T-cell (primary cell): ENCODE measurements at regions not wholly inside any gene's neighbourhood (a gene's known extent, or its start where the extent isn't known, plus 50 kb on each side); places are given as distances from the start of the nearest gene placed in this dataset.

Experiments used
- ATAC-seq, 4 experiments: fragments of 200-7000 bp in 3 of 4; fragments of 150-1000 bp in 1 of 4; cut with Tn5 transposase; replicated peaks in 1 of 4; 1 replicate in 3 of 4; 2 replicates in 1 of 4; pipeline ENCODE4 v1.10.0; 2021; ENCODE audit warnings: moderate library complexity in 3 of 4, mild to moderate bottlenecking in 2 of 4, moderate number of reproducible peaks in 1 of 4
- CTCF ChIA-PET, 2 donors: fragments of 300-600 bp; sonication (Branson Sonifier 250); formaldehyde crosslinking; loops; one replicate each; lab custom pipeline; 2022; ENCODE audit warnings: antibody characterized with exemption in 2 of 2; lab: Charles Lee
- POLR2A ChIA-PET, 2 donors: fragments of 300-600 bp; sonication (Branson Sonifier 250); formaldehyde crosslinking; loops; one replicate each; lab custom pipeline; 2022; ENCODE audit warnings: antibody characterized with exemption in 2 of 2; lab: Charles Lee
- DNase-seq, 35 experiments: peaks; one replicate each; pipeline versions ENCODE4 v3.0.0 to v3.0.0-alpha.2; 2013 to 2023
- H3K27ac ChIP-seq: one replicate; pipeline ENCODE4 v1.5.1; 2013; ENCODE audit warnings: low read length
- H3K27me3 ChIP-seq, 2 experiments: replicated peaks in 1 of 2; 1 replicate in 1 of 2; 2 replicates in 1 of 2; pipeline versions ENCODE4 v1.6.1 to v1.7.0; 2013; ENCODE audit warnings: low read length in 1 of 2, mixed read lengths in 1 of 2; ENCODE audit not compliant: control insufficient read depth in 2 of 2, insufficient read depth in 2 of 2; ENCODE audit errors: extremely low read depth in 1 of 2
- H3K36me3 ChIP-seq, 2 donors: 1 replicate in 1 of 2; 2 replicates in 1 of 2; pipeline versions ENCODE4 v1.6.1 to v1.7.0; 2013; ENCODE audit warnings: low read length in 1 of 2; ENCODE audit not compliant: control insufficient read depth in 2 of 2, insufficient read depth in 1 of 2; ENCODE audit errors: extremely low read depth in 1 of 2
- H3K4me1 ChIP-seq, 2 experiments: 1 replicate in 1 of 2; 2 replicates in 1 of 2; pipeline versions ENCODE4 v1.6.1 to v1.7.0; 2013; ENCODE audit warnings: low read length in 2 of 2, mixed read lengths in 1 of 2; ENCODE audit not compliant: insufficient read depth in 2 of 2, control insufficient read depth in 1 of 2; ENCODE audit errors: extremely low read depth in 1 of 2
- H3K4me3 ChIP-seq, 2 donors: 1 replicate in 1 of 2; 2 replicates in 1 of 2; pipeline versions ENCODE4 v1.5.1 to v1.7.0; 2013; ENCODE audit warnings: mild to moderate bottlenecking in 2 of 2, low read length in 1 of 2, moderate library complexity in 1 of 2; ENCODE audit not compliant: control insufficient read depth in 1 of 2; ENCODE audit errors: extremely low read depth in 1 of 2
- H3K9me3 ChIP-seq: 2 replicates; pipeline ENCODE4 v1.7.0; 2013
- H3K27ac Mint-ChIP-seq, 2 donors: one replicate each; pipeline ENCODE4 v1.8.0; 2020 to 2021; ENCODE audit warnings: mild to moderate bottlenecking in 2 of 2, mixed read lengths in 2 of 2
- H3K27me3 Mint-ChIP-seq, 2 donors: one replicate each; pipeline ENCODE4 v1.8.0; 2021 to 2022; ENCODE audit warnings: mixed read lengths in 2 of 2
- H3K36me3 Mint-ChIP-seq: one replicate; pipeline ENCODE4 v1.8.0; 2021; ENCODE audit warnings: mixed read lengths
- H3K4me1 Mint-ChIP-seq, 3 donors: one replicate each; pipeline ENCODE4 v1.8.0; 2020 to 2022; ENCODE audit warnings: mixed read lengths in 3 of 3, mild to moderate bottlenecking in 1 of 3
- H3K4me3 Mint-ChIP-seq, 3 donors: one replicate each; pipeline ENCODE4 v1.8.0; 2020 to 2022; ENCODE audit warnings: mild to moderate bottlenecking in 3 of 3, mixed read lengths in 3 of 3, moderate library complexity in 3 of 3
- H3K9me3 Mint-ChIP-seq, 3 donors: one replicate each; pipeline ENCODE4 v1.8.0; 2020 to 2022; ENCODE audit warnings: mixed read lengths in 3 of 3
- WGBS: methylation state at CpG from one replicate; pipeline ENCODE4 v1.1.5; 2013; ENCODE audit warnings: missing lambda C conversion rate; ENCODE audit not compliant: insufficient coverage; 5-methylcytosine and 5-hydroxymethylcytosine counted together

- H3K27me3 Mint-ChIP-seq: no peaks in the 10 kb centered on the region
- ChIA-PET POLR2A (no interaction called here), CTCF (interaction anchor here in 1 of 2 donors (0.6 kb wide), 1 partner anchor 16 kb away, joined by 5 read pairs; no protein-coding TSS in a partner anchor)
- Histone ChIP-seq H3K4me3 (no peak overlapping the region), H3K9me3 (no peaks in the 10 kb centered on the region), H3K4me1 (no peaks in the 10 kb centered on the region), H3K27ac (no peak overlapping the region), H3K36me3 (no peaks in the 10 kb centered on the region), H3K27me3 (no peaks in the 10 kb centered on the region)
- DNase-seq (no peak), ATAC-seq (no peak)
- no peak overlapping the region for H3K4me3 Mint-ChIP-seq
- no peaks in the 10 kb centered on the region for H3K4me1 Mint-ChIP-seq
- H3K27ac Mint-ChIP-seq: no peak overlapping the region
- 80% methylated on average over 1 of the region's 2 CpGs for WGBS
- no peaks in the 10 kb centered on the region for H3K36me3 Mint-ChIP-seq
- peaks cover 0 to 3% (median 0%) of the 10 kb centered on the region in 3 donors for H3K9me3 Mint-ChIP-seq
These were observed 408.6 kb upstream of the RARB start for GRCh38 chr3:25019506-25019905.

DNA sequence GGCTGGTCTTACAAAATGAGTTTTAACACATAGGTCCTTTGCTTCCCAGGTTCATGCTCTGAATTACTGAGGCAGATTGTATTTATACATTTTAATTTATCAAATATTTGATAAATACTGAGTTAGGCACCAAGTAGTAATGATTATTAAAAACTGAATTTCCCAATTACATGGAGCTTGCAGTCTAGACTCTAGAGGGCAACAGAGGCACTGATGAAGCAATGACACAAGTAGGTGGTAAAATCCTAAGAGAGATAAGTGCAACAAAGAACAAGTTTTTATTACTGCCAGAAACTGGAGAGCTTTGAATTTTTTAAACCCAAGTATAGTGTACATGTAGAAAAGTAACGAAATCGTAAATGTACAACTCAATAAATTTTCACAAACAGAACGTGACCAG lies 406.2 kb upstream of the RARB start:
- no peaks in the 10 kb centered on the region for H3K36me3 Mint-ChIP-seq
- no peaks in the 10 kb centered on the region for H3K4me1 Mint-ChIP-seq

DNA sequence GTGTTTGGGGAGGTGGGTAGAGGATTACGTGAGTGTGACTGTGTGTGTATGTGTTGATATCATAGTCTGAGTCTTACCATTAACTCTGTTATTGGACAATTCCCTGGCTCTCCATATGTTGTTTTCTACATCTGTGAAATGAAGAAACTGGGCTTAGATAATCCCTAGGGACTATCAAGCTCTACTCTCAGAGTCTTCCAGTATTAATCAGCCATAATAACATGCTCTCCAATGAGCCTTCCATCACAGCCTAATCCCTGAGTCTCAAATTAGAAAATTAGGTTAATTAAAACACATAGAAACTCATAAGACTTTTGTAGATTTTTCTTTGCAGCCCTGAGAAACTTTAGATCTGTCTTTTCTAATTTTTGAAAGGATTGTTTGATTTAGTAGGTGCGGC lies 404.2 kb upstream of the RARB start:
- peaks cover 0 to 2% (median 1%) of the 10 kb centered on the region in 3 donors for H3K9me3 Mint-ChIP-seq
- Histone ChIP-seq H3K9me3 (no peaks in the 10 kb centered on the region), H3K4me1 (no peaks in the 10 kb centered on the region), H3K27ac (no peak overlapping the region), H3K4me3 (no peak overlapping the region), H3K36me3 (no peaks in the 10 kb centered on the region), H3K27me3 (no peaks in the 10 kb centered on the region)
- 50% methylated on average over 1 of the region's 2 CpGs for WGBS
- H3K27ac Mint-ChIP-seq: no peak overlapping the region
- no peaks in the 10 kb centered on the region for H3K27me3 Mint-ChIP-seq
- ATAC-seq (no peak), DNase-seq (no peak)
- CTCF ChIA-PET: no interaction called here
- no peak overlapping the region for H3K4me3 Mint-ChIP-seq
- no peaks in the 10 kb centered on the region for H3K4me1 Mint-ChIP-seq
- H3K36me3 Mint-ChIP-seq: no peaks in the 10 kb centered on the region
- POLR2A ChIA-PET: no interaction called here

More for the DNA sequence above, 406.2 kb upstream of the RARB start:
- ChIA-PET POLR2A (no interaction called here), CTCF (no interaction called here)
- H3K27ac ChIP-seq: no peak overlapping the region
- Mint-ChIP-seq H3K27me3 (no peaks in the 10 kb centered on the region), H3K9me3 (no peaks in the 10 kb centered on the region), H3K4me3 (no peak overlapping the region), H3K27ac (no peak overlapping the region)
- no peaks in the 10 kb centered on the region for H3K36me3 ChIP-seq
- WGBS: no CpG with 5 or more reads among the region's 3 CpGs
- no peak overlapping the region for H3K4me3 ChIP-seq
- H3K9me3 ChIP-seq: no peaks in the 10 kb centered on the region
- ATAC-seq (no peak), DNase-seq (no peak)
- no peaks in the 10 kb centered on the region for H3K4me1 ChIP-seq
- H3K27me3 ChIP-seq: no peaks in the 10 kb centered on the region

GRCh38 chr3:25025236-25025635 lies 402.8 kb upstream of the RARB start:
- Mint-ChIP-seq H3K4me3 (no peak overlapping the region), H3K27me3 (no peaks in the 10 kb centered on the region), H3K4me1 (no peaks in the 10 kb centered on the region), H3K9me3 (peaks cover 2 to 5% (median 3%) of the 10 kb centered on the region in 3 donors), H3K36me3 (no peaks in the 10 kb centered on the region), H3K27ac (no peak overlapping the region)
- Histone ChIP-seq H3K27ac (no peak overlapping the region), H3K4me1 (no peaks in the 10 kb centered on the region), H3K36me3 (no peaks in the 10 kb centered on the region), H3K4me3 (no peak overlapping the region), H3K27me3 (no peaks in the 10 kb centered on the region), H3K9me3 (no peaks in the 10 kb centered on the region)
- CTCF ChIA-PET: no interaction called here
- POLR2A ChIA-PET: no interaction called here
- ATAC-seq (no peak), DNase-seq (no peak)

GRCh38 chr3:25027650-25028049 lies 400.4 kb upstream of the RARB start:
- Mint-ChIP-seq H3K27ac (no peak overlapping the region), H3K36me3 (no peaks in the 10 kb centered on the region), H3K27me3 (no peaks in the 10 kb centered on the region), H3K4me1 (no peaks in the 10 kb centered on the region), H3K9me3 (peaks cover 2 to 5% (median 3%) of the 10 kb centered on the region in 3 donors), H3K4me3 (no peak overlapping the region)
- no peaks in the 10 kb centered on the region for H3K4me1 ChIP-seq
- H3K27ac ChIP-seq: no peak overlapping the region
- no peaks in the 10 kb centered on the region for H3K27me3 ChIP-seq
- 14% methylated on average over 1 of the region's 3 CpGs for WGBS
- ChIA-PET CTCF (no interaction called here), POLR2A (no interaction called here)
- ATAC-seq (no peak), DNase-seq (no peak)
- H3K9me3 ChIP-seq: no peaks in the 10 kb centered on the region
- no peak overlapping the region for H3K4me3 ChIP-seq
- no peaks in the 10 kb centered on the region for H3K36me3 ChIP-seq

- Histone ChIP-seq H3K4me3 (no peak overlapping the region), H3K9me3 (no peaks in the 10 kb centered on the region), H3K4me1 (no peaks in the 10 kb centered on the region), H3K27me3 (no peaks in the 10 kb centered on the region), H3K27ac (no peak overlapping the region), H3K36me3 (no peaks in the 10 kb centered on the region)
- Mint-ChIP-seq H3K27ac (no peak overlapping the region), H3K4me3 (no peak overlapping the region), H3K4me1 (no peaks in the 10 kb centered on the region), H3K36me3 (no peaks in the 10 kb centered on the region), H3K27me3 (no peaks in the 10 kb centered on the region), H3K9me3 (peaks cover 2 to 8% (median 6%) of the 10 kb centered on the region in 3 donors)
- CTCF ChIA-PET: no interaction called here
- POLR2A ChIA-PET: no interaction called here
- no peak for ATAC-seq
- no CpG with 5 or more reads among the region's 2 CpGs for WGBS
- no peak for DNase-seq
These were observed 398.2 kb upstream of the RARB start for GRCh38 chr3:25029820-25030219.

DNA sequence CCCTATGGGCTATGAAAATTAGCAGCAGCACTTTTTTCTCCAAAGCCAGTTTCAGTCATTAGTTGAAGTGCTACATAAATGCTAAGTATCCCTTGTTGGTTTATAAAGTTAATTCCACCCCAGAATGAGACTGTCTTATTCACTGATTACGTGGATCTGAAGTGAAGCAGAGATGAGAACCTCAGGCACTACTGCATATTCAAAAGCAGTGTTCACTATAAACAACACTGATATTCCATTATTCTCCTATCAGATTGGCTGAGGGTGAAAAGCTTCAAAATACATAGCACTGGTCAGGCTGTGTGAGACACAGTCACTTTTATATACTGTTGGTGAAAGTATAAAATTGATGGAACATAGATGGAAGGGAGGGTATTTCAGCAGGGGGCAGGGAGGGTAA lies 395.7 kb upstream of the RARB start:
- Mint-ChIP-seq H3K9me3 (peaks cover 2 to 8% (median 6%) of the 10 kb centered on the region in 3 donors), H3K4me3 (no peak overlapping the region), H3K4me1 (no peaks in the 10 kb centered on the region), H3K27ac (no peak overlapping the region), H3K36me3 (no peaks in the 10 kb centered on the region), H3K27me3 (no peaks in the 10 kb centered on the region)
- Histone ChIP-seq H3K36me3 (no peaks in the 10 kb centered on the region), H3K4me3 (no peak overlapping the region), H3K9me3 (no peaks in the 10 kb centered on the region), H3K4me1 (no peaks in the 10 kb centered on the region), H3K27ac (no peak overlapping the region), H3K27me3 (no peaks in the 10 kb centered on the region)
- CTCF ChIA-PET: no interaction called here
- no peak for ATAC-seq
- DNase-seq: no peak
- WGBS: no CpG with 5 or more reads among the region's 1 CpG
- POLR2A ChIA-PET: no interaction called here
